HG02885 (cell line): ENCODE measurements at regions not wholly inside any gene's neighbourhood (a gene's known extent, or its start where the extent isn't known, plus 50 kb on each side); places are given as distances from the start of the nearest gene placed in this dataset.

ENCODE experiments used
- ATAC-seq: cut with Tn5 transposase; IDR thresholded peaks from one replicate; pipeline ENCODE4 v1.9.1; 2021; ENCODE audit warnings: mild to moderate bottlenecking; ENCODE audit not compliant: unreplicated experiment, poor library complexity

DNA sequence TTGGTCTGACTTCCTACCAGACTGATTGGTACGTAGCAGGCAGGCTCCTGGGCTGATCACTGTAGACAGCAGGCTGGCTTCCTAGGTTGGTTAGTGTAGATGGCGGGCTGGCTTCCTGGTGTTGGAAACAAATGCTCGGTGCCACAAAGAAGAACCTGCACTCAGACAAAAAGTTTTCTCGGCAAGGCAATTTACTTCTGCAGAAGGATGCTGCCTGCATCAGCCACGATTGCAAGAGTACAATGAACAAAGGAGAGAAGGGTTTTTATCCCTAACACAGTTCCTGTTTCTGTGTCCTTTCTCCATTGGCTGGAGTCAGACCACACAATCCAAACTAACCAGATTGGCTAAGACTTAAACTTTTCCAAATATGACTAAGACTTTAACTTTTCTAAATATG, 123.6 kb upstream of the PPP2R2D start:
- no peak for ATAC-seq

DNA sequence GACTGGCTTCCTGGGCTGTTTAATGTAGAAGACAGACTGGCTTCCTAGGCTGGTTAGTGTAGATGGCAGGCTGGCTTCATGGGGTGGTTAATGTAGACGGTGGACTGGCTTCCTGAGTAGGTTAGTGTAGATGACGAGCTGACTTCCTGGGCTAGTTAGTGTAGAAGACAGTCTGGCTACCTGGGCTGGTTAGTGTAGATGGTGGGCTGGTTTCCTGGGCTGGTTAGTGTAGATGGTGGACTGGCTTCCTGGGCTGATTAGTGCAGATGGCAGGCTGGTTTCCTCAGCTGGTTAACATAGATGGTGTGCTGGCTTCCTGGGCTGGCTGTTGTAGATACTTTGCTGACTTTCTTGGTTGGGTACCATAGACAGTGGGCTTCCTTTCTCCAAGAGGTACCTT, 122.9 kb upstream of the PPP2R2D start:
- ATAC-seq, result no peak

- no peak for ATAC-seq
These were observed 122.4 kb upstream of the PPP2R2D start for GRCh38 chr10:131778385-131778784.

DNA sequence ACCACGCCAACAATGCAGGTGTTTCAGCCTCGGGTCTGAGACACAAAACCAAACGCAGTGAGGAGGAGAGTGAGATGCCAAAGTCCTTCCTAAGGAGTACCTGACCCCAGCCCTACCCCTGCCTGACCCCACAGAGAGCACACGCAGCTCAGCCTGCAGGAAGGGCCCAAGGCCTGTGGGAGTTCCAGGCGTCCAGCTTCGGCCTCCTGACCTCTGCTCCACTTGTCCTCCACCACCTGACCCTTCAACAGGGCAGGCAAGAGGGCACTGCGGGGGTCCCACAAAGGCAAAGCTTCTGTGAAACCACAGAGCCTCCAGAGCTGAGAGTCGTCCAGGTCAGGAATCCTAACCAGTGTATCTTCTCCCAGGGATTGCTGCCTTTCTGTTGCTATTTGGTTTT, 122.0 kb upstream of the PPP2R2D start:
- no peak for ATAC-seq

DNA sequence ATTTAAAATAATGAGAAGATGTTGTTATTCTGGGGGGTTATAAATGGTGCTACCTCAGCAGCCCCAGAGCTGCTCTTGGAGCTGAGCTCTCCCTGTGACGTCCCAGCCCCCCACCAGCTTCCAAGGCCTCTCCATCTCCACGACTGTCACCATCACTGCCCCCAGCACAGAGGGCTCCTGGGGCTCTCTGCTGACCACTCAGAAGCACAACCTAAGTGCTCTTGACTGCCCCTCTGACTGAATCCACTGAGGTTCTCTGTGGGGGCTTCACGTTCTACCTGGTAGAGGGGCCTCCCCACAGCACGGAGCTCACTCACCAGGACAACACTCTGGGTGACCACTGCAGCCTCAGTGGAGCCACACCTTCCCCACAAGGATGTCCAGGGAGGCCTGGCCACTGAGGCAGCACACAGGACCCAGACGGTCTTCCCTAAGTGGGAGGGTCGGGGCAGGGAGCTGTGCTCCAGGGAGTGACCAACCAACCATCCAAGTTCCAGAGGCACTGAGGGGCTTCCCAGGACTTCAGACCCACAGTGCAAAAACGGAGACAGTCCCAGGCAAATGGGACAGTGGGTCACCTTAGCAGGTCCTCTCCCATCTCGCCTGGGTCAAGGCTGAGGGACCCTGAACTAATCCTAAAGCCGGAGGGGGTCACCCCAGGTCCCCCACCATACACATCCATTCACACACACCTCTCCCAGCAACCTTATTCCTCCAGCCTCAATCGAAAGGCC, 121.0 kb upstream of the PPP2R2D start:
- no peak for ATAC-seq

DNA sequence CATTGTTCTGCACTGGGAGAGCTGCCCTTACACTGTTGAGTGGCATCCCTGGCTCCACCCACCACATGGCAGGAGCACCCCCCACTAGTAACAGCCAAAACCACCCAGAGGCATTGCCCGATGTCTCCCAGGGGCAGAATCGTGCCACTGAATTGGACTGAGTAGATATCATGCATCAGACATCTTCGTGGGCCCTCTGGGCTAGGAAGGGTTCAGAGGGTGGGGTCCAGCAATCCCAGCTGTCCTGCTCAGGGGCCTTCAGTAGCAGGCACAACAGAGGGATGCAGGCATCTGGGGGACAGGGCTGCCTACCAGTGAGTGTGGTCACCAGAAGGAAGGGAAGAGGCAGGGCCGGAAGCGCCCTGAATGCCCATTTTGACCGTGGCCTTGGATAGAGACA, 119.7 kb upstream of the PPP2R2D start:
- no peak for ATAC-seq

DNA sequence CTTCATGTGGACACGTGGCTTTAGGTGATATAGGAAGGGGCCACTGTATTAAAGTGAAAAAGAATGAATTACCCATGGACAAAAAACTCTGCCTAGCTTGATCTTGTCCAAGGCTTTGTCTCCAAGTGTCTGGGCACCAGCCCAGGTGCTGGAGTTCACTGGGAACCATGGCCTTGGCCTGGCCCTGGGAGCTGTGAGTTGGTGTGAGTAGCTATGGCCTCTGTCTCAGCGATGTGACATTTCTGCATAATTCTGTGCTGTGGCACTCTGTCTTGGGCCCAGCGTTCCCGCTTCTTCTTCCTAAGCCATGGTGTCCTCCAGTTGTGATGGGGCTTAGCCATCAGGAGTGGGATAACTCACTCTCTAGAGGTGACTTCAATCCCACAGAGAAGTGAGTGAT, 119.0 kb upstream of the PPP2R2D start:
- no peak for ATAC-seq

- no peak for ATAC-seq
These were observed 116.3 kb upstream of the PPP2R2D start for GRCh38 chr10:131784363-131785120.

- ATAC-seq, result no peak
These were observed 115.7 kb upstream of the PPP2R2D start for GRCh38 chr10:131785121-131785460.

DNA sequence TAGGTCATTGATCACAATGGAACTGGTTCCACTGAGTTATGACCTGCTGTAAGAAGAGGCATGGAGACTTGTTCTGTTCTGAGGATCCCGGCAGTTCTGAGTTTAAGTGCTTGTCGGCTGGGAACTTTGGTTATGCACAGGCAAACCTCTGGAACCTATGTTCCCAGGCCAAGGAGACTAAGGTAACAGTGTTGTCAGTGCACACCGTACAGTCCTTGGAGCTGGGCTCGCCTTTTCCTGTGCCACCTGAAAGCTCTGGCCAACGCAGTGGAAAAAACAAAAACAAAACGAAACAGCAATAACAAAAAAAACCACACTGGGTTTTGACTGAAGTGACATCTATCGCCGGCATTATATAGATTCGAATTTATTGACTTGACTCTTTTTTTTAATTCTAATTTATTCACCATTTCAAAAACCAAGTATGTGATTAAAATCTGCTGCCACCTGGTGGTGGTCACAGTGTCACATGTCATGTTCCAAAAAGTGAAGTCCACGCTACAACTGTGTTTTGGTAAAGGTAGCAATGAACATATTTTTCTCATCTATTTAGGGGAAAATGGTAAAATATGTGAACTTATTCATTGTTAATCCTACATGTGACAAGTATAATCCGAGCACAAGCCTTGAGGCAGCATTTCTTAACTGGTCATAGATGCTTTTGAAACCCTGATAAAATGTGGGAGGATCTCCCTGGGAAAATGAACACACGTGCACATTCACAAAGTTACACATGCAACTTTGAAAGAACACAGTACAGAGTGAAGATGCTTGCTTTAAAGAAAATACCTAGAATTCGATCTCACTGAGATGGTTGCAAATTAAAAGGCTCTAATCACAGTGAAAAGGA, 113.8 kb upstream of the PPP2R2D start:
- no peak for ATAC-seq

DNA sequence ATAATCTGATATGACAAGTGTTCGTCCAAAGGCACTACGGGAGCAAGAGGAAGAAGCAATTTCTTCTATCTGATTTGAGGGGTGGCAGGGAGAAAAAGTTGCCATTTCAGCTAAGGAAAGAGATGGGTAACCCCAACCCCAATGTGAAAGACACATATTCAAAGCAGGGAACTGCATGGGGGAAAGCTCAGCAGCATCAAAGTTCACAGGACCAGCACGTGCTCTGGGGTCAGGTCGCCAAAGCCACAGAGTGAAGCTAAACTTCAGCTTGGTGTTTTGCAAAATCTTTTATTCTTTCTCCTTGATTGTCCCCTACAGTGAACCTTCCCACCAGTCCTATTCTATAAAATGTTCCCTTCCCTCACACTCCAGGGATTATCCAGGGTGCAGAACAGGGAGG, 112.8 kb upstream of the PPP2R2D start:
- ATAC-seq, result no peak

- no peak for ATAC-seq
These were observed 112.4 kb upstream of the PPP2R2D start for GRCh38 chr10:131788386-131788785.

DNA sequence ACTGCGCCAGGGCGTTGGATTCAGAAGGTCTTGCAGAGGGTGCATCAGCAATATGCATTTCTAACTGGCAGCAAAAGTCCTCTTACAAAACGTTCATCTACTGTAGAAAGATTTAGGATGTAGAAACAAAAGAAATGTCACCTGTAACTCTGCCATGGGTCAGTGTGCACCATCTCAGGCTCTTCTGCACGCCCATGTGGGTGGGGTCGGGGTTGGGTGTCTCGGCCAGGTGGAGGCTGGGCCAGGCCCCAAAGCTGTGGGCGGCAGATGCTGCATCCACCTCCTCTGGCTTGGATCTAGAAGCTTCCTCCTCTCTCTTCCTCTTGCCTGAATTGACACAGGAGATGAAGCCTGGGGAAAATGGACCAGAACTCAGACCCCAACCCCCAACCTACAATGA, 111.3 kb upstream of the PPP2R2D start:
- ATAC-seq, result no peak

GRCh38 chr10:131790021-131790420, 110.8 kb upstream of the PPP2R2D start:
- no peak for ATAC-seq

GRCh38 chr10:131792011-131792651, 108.7 kb upstream of the PPP2R2D start:
- no peak for ATAC-seq

GRCh38 chr10:131792809-131793208, 108.0 kb upstream of the PPP2R2D start:
- ATAC-seq, result no peak

- no peak for ATAC-seq
These were observed 105.0 kb upstream of the PPP2R2D start for GRCh38 chr10:131795761-131796160.

DNA sequence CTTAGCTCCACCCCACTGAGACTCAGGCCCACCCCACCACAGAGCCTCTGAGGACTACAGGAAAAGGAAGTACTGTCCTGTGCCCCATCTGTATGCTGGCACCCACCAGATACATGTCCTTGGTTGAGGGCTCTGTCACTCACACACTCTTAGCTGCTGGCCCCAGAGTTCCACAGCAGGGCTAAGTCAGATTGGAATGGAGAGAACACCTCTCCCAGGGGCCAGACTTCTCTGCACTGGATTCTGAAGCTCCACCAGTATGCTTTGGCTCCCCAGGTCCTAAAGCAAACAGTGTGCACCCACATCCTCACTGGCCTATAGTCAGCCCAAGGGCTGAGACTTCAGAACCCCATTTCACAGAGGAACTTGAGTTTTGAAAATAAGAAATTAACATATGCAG, 103.2 kb upstream of the PPP2R2D start:
- no peak for ATAC-seq

DNA sequence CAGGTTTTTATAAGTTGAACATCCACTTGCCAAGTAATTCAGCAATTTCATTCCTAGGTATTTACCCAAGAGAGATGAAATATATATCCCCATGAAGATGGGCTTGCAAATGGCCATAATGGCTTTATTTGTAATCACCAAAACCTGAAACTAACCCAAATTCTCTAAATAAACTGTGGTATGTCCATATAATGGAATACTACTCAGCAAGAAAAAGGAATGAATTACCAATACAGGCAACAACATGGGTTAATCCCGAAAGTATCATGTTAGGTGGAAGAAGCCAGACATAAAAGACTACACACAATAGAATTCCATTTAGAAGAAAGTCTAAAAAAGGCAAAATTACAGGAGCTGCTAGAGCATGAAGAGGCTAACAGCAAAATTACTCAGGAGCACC, 101.4 kb upstream of the PPP2R2D start:
- ATAC-seq, result no peak

DNA sequence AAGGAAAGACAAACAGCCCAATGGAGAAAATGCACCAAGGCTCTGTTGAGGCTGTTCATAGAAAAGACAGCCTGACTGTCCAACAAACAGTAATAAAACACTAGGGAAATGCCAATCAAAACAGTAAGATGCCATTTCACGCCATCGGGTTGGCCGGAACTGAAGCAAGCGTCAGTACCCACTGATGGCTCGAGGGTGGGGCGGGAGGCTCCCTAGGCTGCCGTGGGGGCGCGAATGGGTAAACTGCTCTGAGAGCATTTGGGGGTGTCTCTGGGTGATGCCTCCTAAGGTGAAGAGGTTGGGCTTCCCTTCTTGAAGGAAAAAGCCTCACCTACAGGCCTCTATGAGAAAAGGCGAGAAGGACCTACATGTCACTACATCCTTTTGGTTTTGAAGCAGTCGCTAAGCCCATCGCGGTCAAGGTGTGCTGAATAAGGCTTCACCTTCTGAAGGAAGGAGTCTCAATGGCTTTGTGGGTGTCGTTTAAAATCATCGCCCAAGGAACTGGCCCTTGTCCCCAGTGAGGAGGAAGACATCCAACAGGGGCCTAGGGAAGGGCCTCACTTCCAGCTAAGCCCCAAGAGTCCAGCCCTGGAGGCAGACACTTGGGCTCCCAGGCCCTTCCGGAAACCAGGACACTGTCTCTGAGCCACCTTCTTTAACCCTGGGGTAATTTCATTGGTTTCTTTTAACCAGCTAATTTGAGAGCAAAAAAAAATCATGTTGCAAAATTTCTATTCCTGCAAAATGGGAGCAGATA, 98.5 kb upstream of the PPP2R2D start:
- no peak for ATAC-seq
